ENCODE measurements at regions not wholly inside any gene's neighbourhood (a gene's known extent, or its start where the extent isn't known, plus 50 kb on each side); places are given as distances from the start of the nearest gene placed in this dataset.

DNA sequence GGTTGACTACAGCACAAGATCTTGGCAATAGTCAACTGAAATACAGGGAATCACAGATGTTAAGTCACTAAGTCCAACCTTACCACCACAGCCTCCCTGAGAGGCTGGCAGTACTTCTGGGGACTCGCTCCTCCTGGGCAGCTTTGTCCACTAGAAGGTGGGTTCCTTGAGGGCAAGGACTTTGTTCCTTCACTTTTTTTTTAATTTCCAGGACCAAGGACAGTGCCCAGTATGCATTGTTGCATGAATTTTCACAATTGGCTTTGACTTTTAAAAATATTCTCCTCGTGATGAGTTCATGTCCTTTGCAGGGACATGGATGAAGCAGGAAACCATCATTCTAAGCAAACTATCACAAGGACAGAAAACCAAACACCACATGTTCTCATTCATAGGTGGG lies 96.7 kb upstream of the IGSF21 start:
- DNase-seq (ENCODE audit: insufficient read length, low spot score) (no peak), FAIRE-seq (no peak)
- TF ChIP-seq POLR2A (IDR thresholded peaks at IDR 0.05; ENCODE audit: low read depth, low read length), result no peak

DNA sequence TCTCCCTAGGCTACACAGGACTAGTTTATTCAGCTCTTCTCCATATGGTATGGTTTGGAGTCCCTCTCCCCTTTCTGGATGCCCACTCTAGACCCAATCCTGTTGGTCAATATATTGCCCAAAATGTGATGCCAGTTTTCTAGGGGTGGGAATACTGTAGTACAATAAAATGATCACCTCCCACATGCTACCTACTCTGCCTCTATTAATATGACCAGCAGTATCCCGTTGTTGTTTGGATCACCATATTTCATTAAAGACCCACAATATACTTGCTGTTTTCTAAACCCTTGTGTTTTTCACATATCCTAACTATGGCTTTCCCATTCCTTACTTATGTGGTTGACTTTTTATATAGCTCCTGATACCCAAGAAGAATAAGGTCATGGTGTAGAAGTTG lies 95.9 kb upstream of the IGSF21 start:
- FAIRE-seq (no peak), DNase-seq (ENCODE audit: insufficient read length, low spot score) (no peak)
- TF ChIP-seq POLR2A (IDR thresholded peaks at IDR 0.05; ENCODE audit: low read depth, low read length), result no peak

DNA sequence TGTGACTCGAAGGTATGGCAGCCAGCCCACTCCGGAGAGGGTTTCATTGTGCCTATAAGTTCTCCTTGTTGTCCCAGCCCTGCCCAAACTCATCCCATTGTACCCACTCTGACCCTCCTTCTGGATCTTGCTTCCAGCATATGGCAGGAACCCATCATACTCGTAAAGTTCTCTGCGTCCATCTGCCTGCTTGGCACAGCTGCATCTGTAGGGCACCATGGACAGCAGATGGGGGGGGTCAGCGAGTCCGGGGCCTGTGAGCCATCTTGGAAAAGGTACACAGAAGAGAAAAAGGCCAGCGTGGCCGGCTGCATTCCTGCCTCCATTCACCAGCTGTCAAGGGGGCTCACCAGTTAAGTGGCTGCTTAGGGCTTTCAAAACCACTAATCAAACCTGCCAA lies 94.9 kb upstream of the IGSF21 start:
- TF ChIP-seq POLR2A (IDR thresholded peaks at IDR 0.05; ENCODE audit: low read depth, low read length), result no peak
- FAIRE-seq, result no peak
- DNase-seq (ENCODE audit: insufficient read length, low spot score), result no peak

DNA sequence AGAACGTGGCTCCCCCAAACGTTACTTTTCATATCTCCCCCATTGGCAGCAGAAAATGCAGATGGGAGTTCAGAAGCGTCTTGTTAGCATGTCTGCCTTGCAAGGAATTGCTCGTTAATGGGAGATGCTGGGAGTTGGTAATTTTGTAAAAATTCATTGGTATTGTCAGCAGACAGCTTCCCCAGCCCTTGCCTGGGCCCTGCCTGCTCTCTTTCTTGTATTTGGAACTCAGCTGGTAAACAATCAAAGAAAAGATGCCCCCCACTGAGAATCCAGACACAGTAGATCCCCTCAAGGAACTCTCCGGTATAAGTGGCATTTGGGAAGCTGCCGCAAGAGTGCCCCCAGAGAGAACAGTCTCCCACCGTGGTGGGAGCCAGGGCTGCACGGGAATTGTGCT lies 94.4 kb upstream of the IGSF21 start:
- no peak for TF ChIP-seq POLR2A (IDR thresholded peaks at IDR 0.05; ENCODE audit: low read depth, low read length)
- FAIRE-seq, result no peak
- no peak for DNase-seq (ENCODE audit: insufficient read length, low spot score)

DNA sequence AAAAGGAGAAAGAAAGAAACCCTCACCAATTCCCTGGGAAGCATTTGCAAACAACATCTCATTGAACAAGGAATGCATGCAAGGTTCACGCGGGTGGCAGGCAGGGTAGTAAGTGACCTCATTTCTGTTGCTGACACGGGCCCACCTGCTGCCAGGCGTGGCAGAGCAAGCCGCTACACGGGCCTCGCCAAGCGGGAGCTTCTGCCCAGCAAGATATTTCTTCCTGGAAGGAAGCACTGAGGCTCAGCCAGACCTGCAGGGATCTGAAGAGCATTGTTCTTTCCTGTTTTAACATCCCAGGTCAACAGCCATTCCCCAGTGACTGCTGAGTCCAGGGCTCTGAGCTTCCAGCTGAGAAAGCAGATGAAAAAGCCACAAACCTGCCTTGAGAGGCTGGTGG lies 91.9 kb upstream of the IGSF21 start:
- FAIRE-seq, result no peak

DNA sequence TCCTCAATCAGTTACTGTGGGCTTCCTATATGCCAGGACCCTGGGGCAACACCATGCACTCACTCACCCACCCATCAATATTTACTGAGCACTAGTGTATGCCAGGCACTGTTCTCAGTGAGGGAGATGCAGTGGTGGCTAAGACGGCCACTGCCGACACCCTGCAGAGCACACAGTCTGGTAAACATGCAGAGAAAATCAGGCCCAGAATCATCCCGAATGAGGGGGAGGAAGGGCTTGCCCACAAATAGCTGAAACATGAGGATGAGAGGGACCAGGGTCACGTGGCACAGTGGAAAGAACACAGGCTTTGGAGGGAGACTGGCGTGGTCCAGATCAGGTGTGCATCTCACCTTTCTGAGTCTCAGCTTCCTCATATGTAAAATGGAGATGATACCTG lies 89.2 kb upstream of the IGSF21 start:
- no peak for TF ChIP-seq POLR2A (IDR thresholded peaks at IDR 0.05; ENCODE audit: low read depth, low read length)
- no peak for DNase-seq (ENCODE audit: insufficient read length, low spot score)
- no peak for FAIRE-seq

More for the DNA sequence above, 91.9 kb upstream of the IGSF21 start:
- no peak for TF ChIP-seq POLR2A (IDR thresholded peaks at IDR 0.05; ENCODE audit: low read depth, low read length)
- no peak for DNase-seq (ENCODE audit: insufficient read length, low spot score)

DNA sequence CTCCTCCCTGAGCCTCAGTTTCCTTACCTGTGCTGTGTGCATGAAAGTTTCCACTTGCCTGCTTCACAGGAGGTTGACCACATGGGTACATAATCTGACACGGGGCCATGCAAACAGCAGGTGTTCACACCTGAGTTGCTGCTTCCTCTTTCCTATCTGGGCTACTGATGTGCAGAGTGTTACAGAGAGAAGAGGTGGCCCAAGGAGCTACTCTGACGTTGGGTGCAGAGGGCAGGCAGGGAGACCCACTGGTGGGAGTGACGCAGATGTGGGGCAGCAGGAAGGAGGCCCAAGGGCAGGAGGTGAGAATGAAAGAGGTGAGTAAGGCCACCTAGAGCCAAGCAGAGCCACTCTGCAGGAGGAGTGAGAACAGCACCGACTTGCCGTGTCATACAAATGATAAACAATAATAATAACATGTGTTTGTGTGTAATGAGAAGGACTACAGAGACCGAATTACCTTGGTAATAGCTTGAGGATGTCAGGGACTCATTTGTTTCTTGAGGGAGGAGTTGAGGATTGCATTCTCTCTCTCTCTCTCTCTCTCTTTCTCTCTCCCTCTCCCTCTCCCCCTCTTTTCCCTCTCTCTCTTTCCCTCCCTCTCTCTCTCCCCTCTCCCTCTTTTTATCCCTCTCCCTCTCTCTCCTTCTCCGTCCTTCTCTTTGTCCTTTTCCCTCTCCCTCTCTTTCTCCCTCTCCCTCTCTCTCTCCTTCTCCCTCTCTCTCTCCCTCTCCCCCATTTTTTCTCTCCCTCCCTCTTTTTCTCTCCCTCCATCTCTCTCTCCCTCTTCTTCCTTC lies 87.4 kb upstream of the IGSF21 start:
- no peak for FAIRE-seq
- DNase-seq (ENCODE audit: insufficient read length, low spot score), result no peak
- no peak for TF ChIP-seq POLR2A (IDR thresholded peaks at IDR 0.05; ENCODE audit: low read depth, low read length)

DNA sequence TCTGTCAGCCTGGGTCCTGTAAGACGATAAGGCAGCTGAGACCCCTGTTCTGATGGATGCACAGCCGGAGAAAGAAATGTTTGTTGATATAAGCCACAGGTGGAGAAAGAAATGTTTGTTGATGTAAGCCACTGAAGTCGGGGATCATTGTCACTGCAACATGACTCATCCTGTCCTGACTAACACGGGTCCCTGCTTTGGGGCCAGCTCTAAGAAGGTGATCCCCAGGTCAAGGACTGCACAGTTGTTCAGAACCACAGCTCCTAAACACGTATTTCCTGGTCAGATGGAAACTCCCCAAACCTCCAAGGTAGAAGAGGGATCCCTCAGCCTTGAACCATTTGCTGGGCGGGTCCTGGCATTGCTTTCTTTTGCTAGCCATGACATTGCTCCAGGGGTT lies 86.4 kb upstream of the IGSF21 start:
- FAIRE-seq, result no peak
- TF ChIP-seq POLR2A (IDR thresholded peaks at IDR 0.05; ENCODE audit: low read depth, low read length), result no peak
- no peak for DNase-seq (ENCODE audit: insufficient read length, low spot score)

DNA sequence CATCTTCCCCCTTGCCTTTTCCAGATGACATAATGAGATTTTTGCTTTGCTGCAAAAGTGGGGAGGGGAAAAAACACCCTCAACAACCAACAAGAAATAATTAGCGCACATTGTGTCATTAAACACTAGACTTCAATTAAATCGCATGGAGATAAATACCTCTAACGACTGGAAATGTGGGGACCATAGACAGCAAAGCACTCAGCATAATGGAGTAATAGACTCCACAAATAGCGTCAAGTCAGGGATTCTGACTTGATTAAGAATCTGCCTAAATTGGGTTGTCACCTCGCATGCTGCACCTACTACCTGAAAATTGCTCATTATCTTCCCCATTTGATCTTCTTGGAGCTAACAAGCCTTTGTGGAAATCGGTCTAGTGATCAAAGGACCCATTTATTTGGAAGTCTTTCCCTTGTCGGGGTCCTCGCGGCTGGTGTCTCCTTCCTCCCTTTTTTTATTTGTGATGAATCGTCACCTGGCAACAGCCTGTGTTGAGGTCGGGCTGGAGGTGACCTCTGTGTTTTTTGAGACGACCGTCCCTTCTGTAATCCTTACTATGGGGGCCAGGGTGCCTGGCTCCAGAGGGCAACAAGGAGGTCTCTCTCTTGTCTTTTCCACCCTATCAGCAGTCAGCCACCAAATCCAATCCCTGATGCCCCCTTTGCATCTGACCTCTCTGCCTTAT lies 75.3 kb upstream of the IGSF21 start:
- no peak for TF ChIP-seq POLR2A (IDR thresholded peaks at IDR 0.05; ENCODE audit: low read depth, low read length)
- FAIRE-seq, result no peak
- no peak for DNase-seq (ENCODE audit: insufficient read length, low spot score)

DNA sequence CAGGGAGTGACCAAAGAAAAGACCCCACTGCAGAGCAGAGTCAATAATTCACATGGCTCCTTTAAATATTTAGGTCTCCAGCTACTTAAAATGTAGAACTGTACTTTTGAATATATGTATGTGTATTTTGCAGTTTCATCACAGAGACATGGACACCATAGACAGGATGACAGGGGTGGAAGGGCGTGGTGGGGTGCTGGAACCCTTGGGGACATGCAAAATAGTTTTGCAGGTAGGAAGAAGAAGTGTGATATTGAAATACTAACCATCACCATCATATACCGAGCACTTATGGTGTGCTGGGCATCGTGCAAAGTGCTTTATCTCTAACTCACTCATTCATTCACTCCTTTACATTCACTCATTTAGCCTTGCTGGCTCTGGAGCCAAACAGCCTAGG lies 72.5 kb upstream of the IGSF21 start:
- no peak for DNase-seq (ENCODE audit: insufficient read length, low spot score)
- no peak for TF ChIP-seq POLR2A (IDR thresholded peaks at IDR 0.05; ENCODE audit: low read depth, low read length)
- no peak for FAIRE-seq

DNA sequence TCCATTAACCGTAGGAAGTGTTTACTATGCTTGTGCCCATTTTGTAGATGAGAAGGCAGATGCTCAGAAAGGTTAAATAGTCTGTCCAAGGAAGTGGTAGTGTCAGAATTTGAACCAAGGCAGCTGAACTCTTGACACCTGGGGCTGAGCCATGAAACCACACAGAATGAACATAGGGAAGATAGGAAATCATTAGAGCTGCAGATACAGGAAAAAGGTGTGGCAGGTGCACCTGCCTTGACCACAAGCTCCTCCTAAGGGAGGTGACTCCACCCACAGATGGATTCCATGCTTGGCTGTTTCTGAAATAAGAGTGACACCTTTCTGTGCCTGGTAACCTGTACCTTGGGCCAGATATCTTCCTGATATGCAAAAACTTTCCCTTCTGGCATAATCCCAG lies 69.9 kb upstream of the IGSF21 start:
- no peak for DNase-seq (ENCODE audit: insufficient read length, low spot score)
- FAIRE-seq, result no peak
- no peak for TF ChIP-seq POLR2A (IDR thresholded peaks at IDR 0.05; ENCODE audit: low read depth, low read length)

DNA sequence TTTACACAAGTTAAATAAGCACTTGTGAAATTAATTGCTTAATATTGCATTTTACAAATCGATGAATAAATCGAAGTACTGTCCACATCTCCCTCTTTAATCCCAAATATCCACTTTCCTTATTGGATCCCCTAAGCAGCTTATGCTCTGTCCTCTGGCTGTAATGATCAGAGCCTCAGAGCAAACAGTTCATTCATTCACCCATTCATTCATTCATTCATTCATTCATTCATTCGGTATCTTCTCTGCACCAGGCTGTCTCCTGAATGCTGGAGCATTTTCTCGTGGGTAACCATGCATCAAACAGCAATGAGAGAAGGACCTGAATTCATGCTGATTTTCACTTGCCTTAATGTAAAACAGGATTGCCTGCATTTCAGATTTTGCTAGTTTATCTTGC lies 69.5 kb upstream of the IGSF21 start:
- no peak for DNase-seq (ENCODE audit: insufficient read length, low spot score)
- no peak for TF ChIP-seq POLR2A (IDR thresholded peaks at IDR 0.05; ENCODE audit: low read depth, low read length)
- FAIRE-seq, result no peak

DNA sequence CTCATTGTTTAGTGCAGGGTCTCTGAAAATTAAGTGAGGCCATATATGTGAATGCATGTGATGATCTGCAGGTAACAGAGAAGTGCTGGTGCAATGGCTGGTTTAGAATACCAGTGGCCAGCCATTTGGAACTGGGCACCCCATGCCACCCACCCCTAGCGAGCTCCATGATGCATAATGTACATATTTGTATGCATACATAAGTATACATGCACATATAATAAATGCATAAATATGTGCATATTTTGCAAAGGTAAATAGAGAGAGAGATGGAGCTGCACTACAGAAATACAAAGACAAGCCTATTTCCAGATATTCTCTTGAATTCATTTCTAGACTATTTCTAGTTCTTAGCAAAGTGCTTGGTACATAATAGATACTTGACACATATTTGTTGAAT lies 68.5 kb upstream of the IGSF21 start:
- no peak for TF ChIP-seq POLR2A (IDR thresholded peaks at IDR 0.05; ENCODE audit: low read depth, low read length)
- FAIRE-seq (no peak), DNase-seq (ENCODE audit: insufficient read length, low spot score) (no peak)

DNA sequence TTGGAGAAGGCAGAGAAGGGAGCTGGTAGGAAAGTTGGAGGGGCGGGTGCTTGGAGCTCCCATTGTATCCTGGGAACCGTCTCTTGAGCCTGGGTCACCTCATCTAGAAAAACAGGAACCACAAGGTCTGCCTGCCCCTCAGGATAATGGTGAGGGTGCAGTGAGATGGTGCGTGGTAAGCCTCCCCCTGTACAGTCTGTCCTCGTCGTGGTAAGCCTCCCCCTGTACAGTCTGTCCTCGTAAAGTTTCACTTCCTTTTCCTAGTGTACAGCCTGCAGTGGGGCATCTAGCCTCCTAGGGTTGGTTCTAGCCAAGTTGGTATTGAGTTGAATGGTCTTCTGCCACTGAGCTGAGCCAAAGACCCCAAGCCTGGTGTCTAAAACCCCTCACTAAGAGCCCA lies 66.5 kb upstream of the IGSF21 start:
- TF ChIP-seq POLR2A (IDR thresholded peaks at IDR 0.05; ENCODE audit: low read depth, low read length), result no peak
- FAIRE-seq (no peak), DNase-seq (ENCODE audit: insufficient read length, low spot score) (no peak)

DNA sequence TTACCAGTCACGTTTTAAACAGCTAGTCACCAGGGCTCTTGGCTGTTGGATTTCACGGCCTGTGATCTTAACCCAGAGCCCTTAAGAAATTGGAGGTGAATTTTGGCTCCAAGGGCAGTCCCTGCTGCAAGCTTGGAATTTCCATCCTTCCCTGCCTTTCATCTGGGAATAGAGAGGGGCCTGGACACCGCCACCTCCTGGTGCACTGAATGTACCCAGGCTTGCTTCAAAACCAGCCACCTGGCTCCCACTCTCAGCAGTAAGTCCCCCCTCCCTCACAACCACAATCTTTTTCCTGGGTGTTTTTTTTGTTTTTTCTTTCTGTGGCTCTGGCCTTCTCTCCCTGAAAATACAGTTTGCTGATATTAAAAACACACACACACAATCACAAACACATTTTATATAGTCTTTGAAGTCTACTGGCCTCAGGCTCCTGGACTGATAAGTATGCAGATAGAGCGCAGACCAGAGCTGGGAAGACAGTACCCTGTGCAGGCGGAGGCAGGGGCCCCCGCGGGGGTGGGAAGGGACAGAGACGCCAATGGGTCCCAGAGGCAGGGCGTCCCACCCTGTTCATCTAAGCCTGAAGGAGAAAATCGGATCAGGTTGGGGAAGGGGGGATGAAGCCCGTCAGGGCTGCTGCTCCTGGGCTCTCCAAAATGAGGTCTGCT lies 65.8 kb upstream of the IGSF21 start:
- DNase-seq (ENCODE audit: insufficient read length, low spot score), result no peak
- no peak for TF ChIP-seq POLR2A (IDR thresholded peaks at IDR 0.05; ENCODE audit: low read depth, low read length)
- no peak for FAIRE-seq

Data from H54 (cell line).